ENCODE measurements at regions not wholly inside any gene's neighbourhood (a gene's known extent, or its start where the extent isn't known, plus 50 kb on each side); places are given as distances from the start of the nearest gene placed in this dataset.
A peak's percentile ranks its signal among the peaks of the same experiment; 100 is the strongest.

- TF ChIP-seq, protein P1, sequence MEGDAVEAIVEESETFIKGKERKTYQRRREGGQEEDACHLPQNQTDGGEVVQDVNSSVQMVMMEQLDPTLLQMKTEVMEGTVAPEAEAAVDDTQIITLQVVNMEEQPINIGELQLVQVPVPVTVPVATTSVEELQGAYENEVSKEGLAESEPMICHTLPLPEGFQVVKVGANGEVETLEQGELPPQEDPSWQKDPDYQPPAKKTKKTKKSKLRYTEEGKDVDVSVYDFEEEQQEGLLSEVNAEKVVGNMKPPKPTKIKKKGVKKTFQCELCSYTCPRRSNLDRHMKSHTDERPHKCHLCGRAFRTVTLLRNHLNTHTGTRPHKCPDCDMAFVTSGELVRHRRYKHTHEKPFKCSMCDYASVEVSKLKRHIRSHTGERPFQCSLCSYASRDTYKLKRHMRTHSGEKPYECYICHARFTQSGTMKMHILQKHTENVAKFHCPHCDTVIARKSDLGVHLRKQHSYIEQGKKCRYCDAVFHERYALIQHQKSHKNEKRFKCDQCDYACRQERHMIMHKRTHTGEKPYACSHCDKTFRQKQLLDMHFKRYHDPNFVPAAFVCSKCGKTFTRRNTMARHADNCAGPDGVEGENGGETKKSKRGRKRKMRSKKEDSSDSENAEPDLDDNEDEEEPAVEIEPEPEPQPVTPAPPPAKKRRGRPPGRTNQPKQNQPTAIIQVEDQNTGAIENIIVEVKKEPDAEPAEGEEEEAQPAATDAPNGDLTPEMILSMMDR (IDR thresholded peaks at IDR 0.05; ENCODE audit: low read depth, low read length) = no peak
- no peaks in the 10 kb centered on the region for H3K36me3 ChIP-seq
- H3K27me3 ChIP-seq = no peaks in the 10 kb centered on the region
- H3K27ac ChIP-seq = no peak overlapping the region
- H3K4me1 ChIP-seq (ENCODE audit: low read depth) = no peaks in the 10 kb centered on the region
- no peak overlapping the region for H3K4me3 ChIP-seq
- no peak for DNase-seq (ENCODE audit: low read depth in 1 of 2, low spot score in 1 of 2)
- no peaks in the 10 kb centered on the region for H3K9me3 ChIP-seq (ENCODE audit: low read depth)
These were observed 2637.4 kb downstream of the ARAP2 start for GRCh38 chr4:33606951-33607350.

- Histone ChIP-seq H3K4me3 (no peak overlapping the region), H3K36me3 (no peaks in the 10 kb centered on the region), H3K27ac (no peak overlapping the region), H3K9me3 (ENCODE audit: low read depth) (no peaks in the 10 kb centered on the region), H3K4me1 (ENCODE audit: low read depth) (no peaks in the 10 kb centered on the region), H3K27me3 (no peaks in the 10 kb centered on the region)
- TF ChIP-seq, protein P1 (IDR thresholded peaks at IDR 0.05; ENCODE audit: low read depth, low read length) = no peak
- no peak for DNase-seq (ENCODE audit: low read depth in 1 of 2, low spot score in 1 of 2)
These were observed 2628.2 kb downstream of the ARAP2 start for GRCh38 chr4:33616121-33616520.

DNA sequence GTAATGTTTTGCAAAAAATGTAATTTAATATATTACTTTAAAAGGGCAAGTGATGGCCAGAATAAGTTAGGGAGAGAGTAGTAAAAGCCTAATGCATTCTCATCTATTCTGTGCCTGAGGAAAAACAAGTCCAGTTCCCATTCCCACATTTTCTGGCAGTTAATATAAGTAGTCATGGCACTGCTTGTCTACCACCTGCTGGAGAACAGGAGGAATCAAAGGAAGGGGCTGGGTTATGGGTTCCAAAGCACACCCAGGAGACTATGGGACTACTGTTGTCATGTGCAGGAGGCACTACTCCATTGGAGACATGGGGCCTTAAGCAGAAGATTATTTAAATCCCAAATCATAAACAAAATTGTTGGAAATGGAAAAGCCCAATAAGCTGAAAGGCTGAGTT is 2618.6 kb downstream of the ARAP2 start:
- no peaks in the 10 kb centered on the region for H3K27me3 ChIP-seq
- TF ChIP-seq, protein P1 (IDR thresholded peaks at IDR 0.05; ENCODE audit: low read depth, low read length) = peak; percentile 7
- no peak overlapping the region for H3K4me3 ChIP-seq
- H3K27ac ChIP-seq = no peak overlapping the region
- no peaks in the 10 kb centered on the region for H3K4me1 ChIP-seq (ENCODE audit: low read depth)
- H3K36me3 ChIP-seq = no peaks in the 10 kb centered on the region
- DNase-seq (ENCODE audit: low read depth in 1 of 2, low spot score in 1 of 2) = peak; percentile 2 to 3
- H3K9me3 ChIP-seq (ENCODE audit: low read depth) = no peaks in the 10 kb centered on the region

- no peak overlapping the region for H3K27ac ChIP-seq
- H3K36me3 ChIP-seq = no peaks in the 10 kb centered on the region
- H3K9me3 ChIP-seq (ENCODE audit: low read depth) = no peaks in the 10 kb centered on the region
- H3K4me1 ChIP-seq (ENCODE audit: low read depth) = no peaks in the 10 kb centered on the region
- TF ChIP-seq, protein P1 (IDR thresholded peaks at IDR 0.05; ENCODE audit: low read depth, low read length) = no peak
- DNase-seq (ENCODE audit: low read depth in 1 of 2, low spot score in 1 of 2) = no peak
- H3K4me3 ChIP-seq = no peak overlapping the region
- H3K27me3 ChIP-seq = no peaks in the 10 kb centered on the region
These were observed 2618.1 kb downstream of the ARAP2 start for GRCh38 chr4:33626221-33626620.

GRCh38 chr4:33628296-33628695 is 2616.0 kb downstream of the ARAP2 start:
- Histone ChIP-seq H3K27ac (no peak overlapping the region), H3K9me3 (ENCODE audit: low read depth) (no peaks in the 10 kb centered on the region), H3K27me3 (no peaks in the 10 kb centered on the region), H3K4me1 (ENCODE audit: low read depth) (no peaks in the 10 kb centered on the region), H3K4me3 (no peak overlapping the region), H3K36me3 (no peaks in the 10 kb centered on the region)
- TF ChIP-seq, protein P1 (IDR thresholded peaks at IDR 0.05; ENCODE audit: low read depth, low read length) = no peak
- DNase-seq (ENCODE audit: low read depth in 1 of 2, low spot score in 1 of 2) = peak in 1 of 2 donors; percentile 2

DNA sequence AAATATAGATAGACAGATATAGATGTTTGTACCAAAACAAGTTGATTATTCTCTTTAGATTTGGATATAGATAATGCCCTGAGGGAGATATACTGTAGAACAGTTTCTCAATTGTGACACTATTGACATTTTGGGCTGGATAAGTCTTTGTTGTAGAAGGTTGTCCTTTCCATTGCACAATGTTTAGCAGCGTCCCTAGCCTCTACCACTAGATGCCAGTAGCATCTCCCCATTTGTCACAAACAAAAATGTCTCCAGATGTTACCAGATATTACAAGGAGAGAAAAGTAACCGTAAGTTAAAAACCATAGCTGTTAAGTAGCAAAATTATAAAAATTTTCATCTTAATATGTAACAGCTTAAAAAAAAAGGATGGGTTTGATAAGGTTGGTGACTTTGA is 2595.3 kb downstream of the ARAP2 start:
- peak; percentile 5 to 66 for DNase-seq (ENCODE audit: low read depth in 1 of 2, low spot score in 1 of 2)
- Histone ChIP-seq H3K27ac (no peak overlapping the region), H3K4me3 (no peak overlapping the region), H3K27me3 (no peaks in the 10 kb centered on the region), H3K36me3 (no peaks in the 10 kb centered on the region), H3K9me3 (ENCODE audit: low read depth) (no peaks in the 10 kb centered on the region), H3K4me1 (ENCODE audit: low read depth) (no peaks in the 10 kb centered on the region)
- TF ChIP-seq, protein P1 (IDR thresholded peaks at IDR 0.05; ENCODE audit: low read depth, low read length) = peak; percentile 71
